Medulla oblongata (tissue), 1 donor: ENCODE measurements at regions not wholly inside any gene's neighbourhood (a gene's known extent, or its start where the extent isn't known, plus 50 kb on each side); places are given as distances from the start of the nearest gene placed in this dataset.
"Not testable (repeated sequence)": the region's sequence is repeated elsewhere in the genome, so short reads cannot be mapped to it uniquely, and the experiment has no call there.

Experiments
- DNase-seq: peaks from one replicate; pipeline ENCODE4 v3.0.0-alpha.2; 2015; ENCODE audit errors: extremely low spot score

GRCh38 chr6:3619800-3620199, 131.7 kb downstream of the PXDC1 start:
- DNase-seq, result no peak

GRCh38 chr6:3619201-3619600, 132.3 kb downstream of the PXDC1 start:
- DNase-seq, result no peak

GRCh38 chr6:3618642-3619041, 132.9 kb downstream of the PXDC1 start:
- DNase-seq, result no peak

- DNase-seq, result no peak
Measured at GRCh38 chr6:3617681-3618311, 133.7 kb downstream of the PXDC1 start.

DNA sequence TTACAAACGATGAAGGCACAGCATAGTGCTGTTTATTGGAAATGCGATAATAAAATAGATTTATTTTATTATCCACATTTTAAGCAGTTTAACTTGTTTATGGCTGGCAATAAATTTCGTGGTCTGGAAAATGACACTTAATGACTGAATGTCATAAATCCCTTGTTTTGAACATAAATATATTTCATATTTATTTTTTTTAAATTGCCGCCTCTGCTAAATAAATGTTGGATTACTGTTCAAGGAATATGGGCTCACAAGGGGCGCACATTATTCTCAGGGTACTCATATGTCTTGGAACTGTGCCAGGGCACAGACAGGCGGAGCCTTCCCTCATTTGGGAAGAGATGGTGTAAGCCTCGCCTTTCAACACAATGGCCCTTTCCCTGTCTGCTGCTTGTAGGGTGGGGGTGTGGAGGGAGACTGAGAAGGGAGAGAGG, 134.3 kb downstream of the PXDC1 start:
- DNase-seq, result no peak

DNA sequence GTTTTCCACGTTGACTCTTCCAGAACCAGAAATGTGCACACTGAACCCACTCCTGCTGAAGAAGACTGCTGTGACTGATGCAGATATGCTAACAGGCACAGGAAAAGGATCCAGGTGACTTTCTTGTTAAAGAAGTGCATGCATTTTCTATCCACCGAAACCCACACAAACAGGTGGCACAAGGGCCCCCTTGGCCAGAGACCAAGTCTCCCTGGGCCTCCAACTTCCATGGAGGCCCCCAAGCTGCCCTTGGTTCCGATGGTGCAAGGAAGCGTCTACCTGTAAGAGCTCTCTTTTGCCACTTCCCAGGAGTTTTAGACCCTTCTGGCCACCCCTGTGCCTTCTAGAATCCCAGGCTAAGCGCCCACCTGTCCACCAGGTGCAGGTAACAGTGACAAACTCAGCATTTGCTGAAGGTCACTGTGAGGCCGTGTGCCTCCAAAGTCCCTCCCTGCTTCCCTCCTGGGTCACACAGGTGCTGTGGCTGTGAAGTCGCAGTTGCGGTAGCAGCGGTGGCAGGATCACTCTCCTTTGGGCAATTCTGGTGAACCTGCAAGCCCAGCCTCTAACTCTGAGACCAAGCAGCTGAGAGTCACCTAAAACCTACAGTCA, 134.8 kb downstream of the PXDC1 start:
- no peak for DNase-seq

- no peak for DNase-seq
Measured at GRCh38 chr6:3615391-3616380, 135.8 kb downstream of the PXDC1 start.

DNA sequence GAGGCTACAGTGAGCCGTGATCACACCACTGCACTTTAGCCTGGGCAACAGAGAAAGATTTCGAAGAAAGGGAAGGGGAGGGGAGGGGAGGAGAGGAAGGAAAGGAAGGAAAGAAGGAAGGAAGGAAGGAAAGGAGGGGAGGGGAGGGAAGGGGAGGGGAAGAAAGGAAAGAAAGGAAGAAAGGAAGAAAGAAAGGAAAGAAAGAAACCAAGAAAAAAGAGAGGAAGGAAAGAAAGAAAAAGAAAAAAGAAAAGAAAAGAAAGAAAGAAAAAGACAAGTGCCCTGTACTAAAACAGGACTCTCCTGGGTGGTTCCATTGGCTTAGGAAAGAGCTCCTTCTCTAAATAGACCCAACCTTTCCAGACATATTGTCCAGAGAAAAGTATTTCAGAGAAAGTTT, 136.6 kb downstream of the PXDC1 start:
- DNase-seq, result no peak

GRCh38 chr6:3613565-3613964, 137.9 kb downstream of the PXDC1 start:
- DNase-seq, result not testable (repeated sequence)

- DNase-seq, result no peak
Measured at GRCh38 chr6:3612341-3613041, 139.0 kb downstream of the PXDC1 start.

DNA sequence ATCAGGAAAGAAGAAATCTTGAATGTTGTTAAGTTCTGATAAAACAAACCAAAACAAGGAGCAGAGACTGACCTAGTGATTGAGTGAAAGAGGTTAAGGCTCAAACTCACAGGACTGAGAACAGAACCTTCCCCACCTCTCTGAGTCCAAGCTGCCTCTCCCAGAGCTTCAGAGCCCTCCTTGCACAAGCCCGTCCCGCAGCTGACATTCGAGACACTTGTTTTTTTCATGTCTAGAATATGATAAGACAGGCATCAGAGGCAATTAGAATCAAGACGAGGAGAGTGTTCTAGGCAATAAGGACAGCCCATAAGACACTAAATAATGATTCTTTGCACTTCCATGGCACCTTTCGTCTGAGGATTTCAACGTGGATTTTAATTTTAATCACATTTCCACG, 140.6 kb downstream of the PXDC1 start:
- DNase-seq, result no peak

DNA sequence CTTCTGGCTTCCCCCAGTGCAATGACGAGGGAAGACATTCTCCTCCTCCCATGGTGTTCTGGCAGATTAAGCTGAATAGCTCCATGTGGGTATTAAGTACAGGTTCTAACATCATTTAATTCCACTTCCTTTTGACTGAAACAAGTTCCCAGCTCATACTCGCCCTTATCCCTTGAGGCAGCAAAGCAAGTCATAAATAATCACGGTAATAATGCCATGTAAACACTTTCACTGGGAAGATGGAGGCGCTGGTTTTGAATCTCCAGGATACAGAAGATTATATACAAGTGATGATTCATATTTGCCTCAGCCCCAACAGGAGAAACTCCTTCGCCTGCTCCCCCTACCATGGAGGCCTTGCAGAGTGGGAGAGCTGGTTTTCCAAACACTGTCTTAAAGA, 141.3 kb downstream of the PXDC1 start:
- DNase-seq, result no peak

GRCh38 chr6:3609388-3609787, 142.1 kb downstream of the PXDC1 start:
- no peak for DNase-seq

GRCh38 chr6:3608159-3608558, 143.4 kb downstream of the PXDC1 start:
- DNase-seq, result no peak

GRCh38 chr6:3607599-3607998, 143.9 kb downstream of the PXDC1 start:
- DNase-seq, result no peak

DNA sequence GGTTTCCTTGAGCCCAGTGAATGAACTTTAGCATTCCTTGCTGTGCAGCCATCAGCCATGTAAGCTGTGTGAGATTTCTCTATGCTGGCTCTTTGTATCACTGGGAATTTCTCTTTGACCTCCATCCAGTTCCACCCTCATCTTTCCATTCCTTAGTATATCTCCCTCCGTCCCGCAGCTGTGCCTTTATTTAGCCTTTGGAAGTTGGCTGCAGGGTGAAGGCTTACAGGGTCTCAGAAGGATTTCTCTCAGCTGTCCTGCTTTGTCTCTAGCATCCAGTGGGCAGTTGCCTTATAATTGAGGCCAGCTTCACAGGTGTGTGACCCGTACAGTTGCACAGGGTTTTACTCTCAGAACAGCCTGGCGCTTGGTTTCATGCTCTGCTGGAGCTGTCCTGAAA, 144.3 kb downstream of the PXDC1 start:
- DNase-seq, result no peak

DNA sequence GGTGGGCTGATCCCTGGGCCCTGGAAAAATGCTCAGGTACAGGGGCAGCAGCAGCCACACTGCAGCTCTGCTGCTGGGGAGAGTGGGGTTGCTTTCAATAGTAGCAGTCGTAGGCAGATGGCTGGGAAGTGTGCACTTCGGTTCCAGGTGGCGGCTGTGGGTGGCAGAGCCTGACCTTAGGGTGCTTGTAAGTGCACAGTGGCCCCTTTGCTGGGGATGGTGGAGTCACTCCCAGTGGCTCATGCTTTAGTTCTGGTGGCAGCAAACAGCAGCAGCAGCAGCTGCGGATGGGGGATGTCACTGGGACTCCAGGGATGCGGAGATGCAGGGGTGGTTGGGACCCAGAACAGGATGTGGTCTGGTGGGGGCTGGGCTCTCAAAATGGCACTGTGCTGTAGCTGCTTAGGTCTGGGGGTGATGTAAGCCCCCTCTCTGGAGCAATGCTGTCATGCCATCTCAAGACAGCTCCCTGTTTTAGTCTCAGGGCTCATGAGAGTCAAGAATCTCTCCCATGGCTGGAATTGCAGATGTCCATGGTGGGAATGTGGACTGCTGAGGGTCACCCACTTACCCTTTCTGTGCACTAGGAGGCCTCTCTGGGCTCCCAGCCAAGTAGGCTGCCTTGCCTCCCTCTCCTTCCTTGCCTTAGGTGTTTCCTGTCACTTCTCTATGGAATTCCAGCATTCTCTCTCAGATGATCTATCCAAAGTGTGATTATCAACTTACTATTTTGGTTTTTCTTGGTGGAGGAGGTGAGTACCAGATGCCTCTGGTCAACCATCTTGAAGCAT, 146.7 kb upstream of the SLC22A23 start:
- DNase-seq, result no peak

DNA sequence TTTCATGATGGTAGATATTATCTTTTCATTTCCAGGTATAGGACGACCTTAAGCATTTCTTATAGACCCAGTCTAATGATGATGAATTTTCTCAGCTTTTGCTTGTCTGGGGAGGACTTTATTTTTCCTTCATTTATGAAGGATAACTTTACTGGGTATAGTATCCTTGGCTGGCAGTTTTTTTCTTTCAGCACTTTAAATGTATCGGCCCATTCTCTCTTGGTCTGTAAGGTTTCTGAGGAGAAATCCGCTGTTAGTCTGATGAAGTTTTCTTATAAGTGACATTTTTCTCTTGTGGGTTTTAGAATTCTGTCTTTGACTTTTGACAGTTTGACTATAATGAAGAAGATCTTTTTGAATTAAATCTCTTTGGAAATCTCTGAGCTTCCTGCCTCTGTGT, 144.7 kb upstream of the SLC22A23 start:
- no peak for DNase-seq

DNA sequence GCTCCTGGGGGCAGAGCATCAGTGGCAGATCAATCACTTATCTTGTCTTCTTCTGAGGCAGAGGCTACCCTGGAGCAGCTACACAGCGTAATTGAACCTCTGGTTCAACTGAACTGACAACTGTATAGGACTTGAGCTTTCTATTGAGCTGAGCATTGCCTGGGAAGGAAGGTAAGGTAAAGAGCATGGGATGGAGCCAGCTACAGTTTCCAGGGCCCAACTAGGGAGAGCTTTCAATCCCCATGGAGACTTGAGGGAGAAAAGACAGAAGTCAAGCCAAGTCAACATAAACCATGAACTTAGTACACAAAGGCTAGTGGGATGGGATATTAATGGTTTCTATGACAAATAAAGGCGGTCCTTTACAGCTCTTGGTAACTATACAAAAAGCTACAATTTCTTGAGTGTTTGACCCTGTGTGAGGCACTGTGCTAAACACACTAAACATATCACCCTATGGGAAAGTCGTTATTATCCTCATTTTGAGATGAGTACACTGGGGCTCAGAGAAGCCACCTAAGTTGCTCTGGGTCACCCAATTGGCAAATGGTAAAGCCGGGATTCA, 140.7 kb upstream of the SLC22A23 start:
- DNase-seq, result no peak

DNA sequence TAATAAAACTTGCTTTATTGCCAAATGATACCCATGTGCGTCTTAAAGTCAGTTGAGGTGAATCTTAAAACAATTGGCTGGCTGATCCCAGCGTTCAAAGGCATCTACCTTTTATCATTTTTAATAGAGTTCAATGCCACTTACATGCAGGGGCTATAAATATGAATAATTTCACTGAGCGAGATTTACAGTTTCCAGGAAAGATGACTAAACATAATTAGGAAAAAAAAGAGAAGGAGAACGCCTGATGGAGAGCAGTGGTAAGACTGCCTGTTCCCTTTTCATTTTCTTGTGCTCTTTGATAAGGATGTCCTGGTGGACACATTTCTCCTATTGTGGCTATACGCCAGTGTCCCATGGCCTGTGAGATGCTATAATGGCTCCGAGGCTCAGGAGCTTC, 139.9 kb upstream of the SLC22A23 start:
- DNase-seq, result no peak

DNA sequence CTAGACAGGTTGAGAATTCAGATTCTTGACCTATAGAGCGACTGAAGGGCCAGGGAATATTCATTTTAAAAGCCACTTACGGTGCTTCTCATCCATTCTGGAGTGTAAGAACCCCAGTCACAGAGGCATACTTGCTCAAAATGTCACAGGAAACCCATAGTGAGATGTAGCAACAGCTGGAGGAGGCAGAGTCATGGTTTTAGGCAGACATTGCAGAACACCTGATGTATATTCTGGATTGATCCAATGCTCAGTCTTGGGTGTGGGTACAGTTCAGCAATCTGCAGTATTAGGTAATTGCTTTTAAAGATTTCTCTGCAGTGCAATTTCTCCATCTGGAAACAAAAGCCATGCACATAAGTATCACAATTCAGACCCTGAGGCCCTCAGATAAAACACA, 137.4 kb upstream of the SLC22A23 start:
- DNase-seq, result no peak
